Common myeloid progenitor, CD34-positive (primary cell): ENCODE measurements at regions not wholly inside any gene's neighbourhood (a gene's known extent, or its start where the extent isn't known, plus 50 kb on each side); places are given as distances from the start of the nearest gene placed in this dataset.
A peak's percentile ranks its signal among the peaks of the same experiment; 100 is the strongest.
"Not testable (repeated sequence)": the region's sequence is repeated elsewhere in the genome, so short reads cannot be mapped to it uniquely, and the experiment has no call there.

ENCODE experiments used
- CTCF ChIA-PET: fragments of 350-600 bp; sonication (Branson Sonifier 250); formaldehyde crosslinking; loops from one replicate; lab custom pipeline; 2021; ENCODE audit warnings: antibody characterized with exemption; lab: Charles Lee
- POLR2A ChIA-PET: fragments of 350-600 bp; sonication (Branson Sonifier 250); formaldehyde crosslinking; loops from one replicate; lab custom pipeline; 2021; ENCODE audit warnings: antibody characterized with exemption; lab: Charles Lee
- DNase-seq, 3 donors: peaks; one replicate each; pipeline versions ENCODE4 v3.0.0 to v3.0.0-alpha.2; 2013
- H3K27ac ChIP-seq, 2 experiments: 1 replicate in 1 of 2; 2 replicates in 1 of 2; pipeline ENCODE4 v1.7.0; 2013; ENCODE audit warnings: inconsistent platforms in 2 of 2, low read length in 2 of 2, mild to moderate bottlenecking in 2 of 2, low read depth in 1 of 2, moderate library complexity in 1 of 2; ENCODE audit not compliant: severe bottlenecking in 2 of 2, insufficient read depth in 1 of 2, poor library complexity in 1 of 2
- H3K27me3 ChIP-seq, 5 experiments: replicated peaks in 2 of 5; 1 replicate in 3 of 5; 2 replicates in 2 of 5; pipeline versions ENCODE4 v1.6.1 to v1.7.0; 2013; ENCODE audit warnings: low read length in 4 of 5, mild to moderate bottlenecking in 2 of 5, moderate library complexity in 2 of 5, inconsistent platforms in 1 of 5; ENCODE audit not compliant: insufficient read depth in 5 of 5, control insufficient read depth in 4 of 5
- H3K36me3 ChIP-seq, 4 experiments: 1 replicate in 2 of 4; 2 replicates in 2 of 4; pipeline versions ENCODE4 v1.6.1 to v1.7.0; 2013; ENCODE audit warnings: low read length in 3 of 4, control low read depth in 1 of 4, mild to moderate bottlenecking in 1 of 4; ENCODE audit not compliant: control insufficient read depth in 4 of 4, insufficient read depth in 4 of 4
- H3K4me1 ChIP-seq, 4 experiments: 1 replicate in 3 of 4; 2 replicates in 1 of 4; pipeline versions ENCODE4 v1.6.1 to v1.7.1; 2013; ENCODE audit warnings: low read length in 3 of 4, mild to moderate bottlenecking in 3 of 4, control low read depth in 1 of 4, inconsistent platforms in 1 of 4, moderate library complexity in 1 of 4; ENCODE audit not compliant: control insufficient read depth in 4 of 4, insufficient read depth in 4 of 4; ENCODE audit errors: control extremely low read depth in 1 of 4
- H3K4me3 ChIP-seq, 7 experiments: 1 replicate in 4 of 7; 2 replicates in 3 of 7; pipeline versions ENCODE4 v1.5.1 to v1.7.0; 2013; ENCODE audit warnings: mild to moderate bottlenecking in 7 of 7, low read length in 6 of 7, moderate library complexity in 6 of 7, inconsistent platforms in 2 of 7, low read depth in 2 of 7, control low read depth in 1 of 7; ENCODE audit not compliant: insufficient read depth in 4 of 7, control insufficient read depth in 1 of 7; ENCODE audit errors: extremely low read depth in 1 of 7
- H3K9me3 ChIP-seq, 5 experiments: 1 replicate in 4 of 5; 2 replicates in 1 of 5; pipeline versions ENCODE4 v1.6.1 to v1.7.1; 2013; ENCODE audit warnings: low read length in 4 of 5, mild to moderate bottlenecking in 2 of 5, inconsistent platforms in 1 of 5, low read depth in 1 of 5, moderate library complexity in 1 of 5; ENCODE audit not compliant: control insufficient read depth in 4 of 5, insufficient read depth in 2 of 5; ENCODE audit errors: control extremely low read depth in 1 of 5
- WGBS: methylation state at CpG from one replicate; pipeline ENCODE4 v1.1.5; 2013; ENCODE audit not compliant: insufficient coverage; 5-methylcytosine and 5-hydroxymethylcytosine counted together

GRCh38 chr6:131478740-131479211 is 94.2 kb upstream of the ARG1 start:
- POLR2A ChIA-PET, H3K36me3 ChIP-seq, H3K4me1 ChIP-seq, H3K9me3 ChIP-seq, H3K27ac ChIP-seq, CTCF ChIA-PET, H3K4me3 ChIP-seq, H3K27me3 ChIP-seq: not testable (repeated sequence)
- WGBS, result 94% methylated on average over 2 of the region's 6 CpGs
- DNase-seq, result peak in 1 of 3 donors; percentile 6

GRCh38 chr6:131486608-131487007 is 86.4 kb upstream of the ARG1 start:
- ChIA-PET POLR2A (no interaction called here), CTCF (no interaction called here)
- no peaks in the 10 kb centered on the region for H3K27me3 ChIP-seq
- peaks cover 0 to 4% (median 0%) of the 10 kb centered on the region in 5 experiments for H3K9me3 ChIP-seq
- H3K4me3 ChIP-seq, result no peak overlapping the region
- no peak overlapping the region for H3K27ac ChIP-seq
- DNase-seq, result no peak
- WGBS, result 100% methylated on average over 1 of the region's 2 CpGs
- H3K36me3 ChIP-seq, result no peaks in the 10 kb centered on the region
- no peaks in the 10 kb centered on the region for H3K4me1 ChIP-seq

GRCh38 chr6:131488780-131489179 is 84.2 kb upstream of the ARG1 start:
- 80% methylated on average over 1 of the region's 3 CpGs for WGBS
- Histone ChIP-seq H3K4me3 (no peak overlapping the region), H3K4me1 (no peaks in the 10 kb centered on the region), H3K36me3 (no peaks in the 10 kb centered on the region), H3K9me3 (peaks cover 0 to 4% (median 0%) of the 10 kb centered on the region in 5 experiments), H3K27ac (no peak overlapping the region), H3K27me3 (no peaks in the 10 kb centered on the region)
- no peak for DNase-seq
- ChIA-PET POLR2A (no interaction called here), CTCF (no interaction called here)

- H3K4me1 ChIP-seq, result no peaks in the 10 kb centered on the region
- H3K9me3 ChIP-seq, result peaks cover 0 to 4% (median 0%) of the 10 kb centered on the region in 5 experiments
- no peak overlapping the region for H3K4me3 ChIP-seq
- no peak for DNase-seq
- 67% methylated on average over 1 of the region's 3 CpGs for WGBS
- ChIA-PET CTCF (no interaction called here), POLR2A (no interaction called here)
- no peaks in the 10 kb centered on the region for H3K36me3 ChIP-seq
- H3K27me3 ChIP-seq, result no peaks in the 10 kb centered on the region
- H3K27ac ChIP-seq, result no peak overlapping the region
Measured at GRCh38 chr6:131490441-131490840, 82.6 kb upstream of the ARG1 start.

GRCh38 chr6:131492932-131493573 is 80.0 kb upstream of the ARG1 start:
- DNase-seq, result no peak
- H3K27me3 ChIP-seq, result no peaks in the 10 kb centered on the region
- H3K27ac ChIP-seq, result no peak overlapping the region
- no peaks in the 10 kb centered on the region for H3K36me3 ChIP-seq
- peaks cover 0 to 4% (median 0%) of the 10 kb centered on the region in 5 experiments for H3K9me3 ChIP-seq
- 94% methylated on average over 4 of the region's 4 CpGs for WGBS
- POLR2A ChIA-PET, result interaction anchor here (1.0 kb wide), 1 partner anchor 21 kb away, joined by 3 read pairs; no protein-coding TSS in a partner anchor
- H3K4me1 ChIP-seq, result no peaks in the 10 kb centered on the region
- CTCF ChIA-PET, result no interaction called here
- H3K4me3 ChIP-seq, result no peak overlapping the region

- DNase-seq, H3K27me3 ChIP-seq, CTCF ChIA-PET, POLR2A ChIA-PET, H3K9me3 ChIP-seq, H3K36me3 ChIP-seq, H3K27ac ChIP-seq, H3K4me1 ChIP-seq, H3K4me3 ChIP-seq: not testable (repeated sequence)
- 94% methylated on average over 3 of the region's 5 CpGs for WGBS
Measured at GRCh38 chr6:131504387-131504786, 68.6 kb upstream of the ARG1 start.

- no peaks in the 10 kb centered on the region for H3K27me3 ChIP-seq
- POLR2A ChIA-PET, result no interaction called here
- H3K9me3 ChIP-seq, result peaks cover 0 to 8% (median 0%) of the 10 kb centered on the region in 5 experiments
- CTCF ChIA-PET, result no interaction called here
- no peak for DNase-seq
- no peak overlapping the region for H3K4me3 ChIP-seq
- no peak overlapping the region for H3K27ac ChIP-seq
- 100% methylated on average over 3 of the region's 5 CpGs for WGBS
- no peaks in the 10 kb centered on the region for H3K36me3 ChIP-seq
- no peaks in the 10 kb centered on the region for H3K4me1 ChIP-seq
Measured at GRCh38 chr6:131510094-131510493, 62.9 kb upstream of the ARG1 start.
